ENCODE measurements at regions not wholly inside any gene's neighbourhood (a gene's known extent, or its start where the extent isn't known, plus 50 kb on each side); places are given as distances from the start of the nearest gene placed in this dataset.

- Histone ChIP-seq H3K4me1 (ENCODE audit: control extremely low read depth in 1 of 4, control insufficient read depth in 4 of 4, insufficient read depth in 4 of 4, low read length in 3 of 4) (peaks cover 0 to 5% (median 2%) of the 10 kb centered on the region in 4 experiments), H3K27ac (ENCODE audit: insufficient read depth in 1 of 2, low read depth in 1 of 2, low read length in 2 of 2, poor library complexity in 1 of 2, severe bottlenecking in 2 of 2) (no peak overlapping the region), H3K4me3 (ENCODE audit: control insufficient read depth in 1 of 7, extremely low read depth in 1 of 7, insufficient read depth in 4 of 7, low read depth in 2 of 7, low read length in 6 of 7) (no peak overlapping the region), H3K9me3 (ENCODE audit: control extremely low read depth in 1 of 5, control insufficient read depth in 4 of 5, insufficient read depth in 2 of 5, low read depth in 1 of 5, low read length in 4 of 5) (no peaks in the 10 kb centered on the region), H3K27me3 (replicated peaks in 2 of 5; ENCODE audit: control insufficient read depth in 4 of 5, insufficient read depth in 5 of 5, low read length in 4 of 5) (no peaks in the 10 kb centered on the region), H3K36me3 (ENCODE audit: control insufficient read depth in 4 of 4, insufficient read depth in 4 of 4, low read length in 3 of 4) (no peaks in the 10 kb centered on the region)
- CTCF ChIA-PET: interaction anchor here (0.9 to 2.2 kb wide), 6 partner anchors 9 to 394 kb away, joined by 3 to 9 read pairs (median 3); no protein-coding TSS in a partner anchor
- WGBS (ENCODE audit: insufficient coverage): 92% methylated on average over 10 of the region's 10 CpGs
- POLR2A ChIA-PET: no interaction called here
- no peak for DNase-seq
Measured at GRCh38 chr6:166766769-166767168, 139.7 kb upstream of the RPS6KA2 start.

GRCh38 chr6:166765234-166765541 is 138.1 kb upstream of the RPS6KA2 start:
- DNase-seq: no peak
- CTCF ChIA-PET: interaction anchor here (3.6 kb wide), 1 partner anchor 9 kb away, joined by 25 read pairs; no protein-coding TSS in a partner anchor
- no peaks in the 10 kb centered on the region for H3K4me1 ChIP-seq (ENCODE audit: control extremely low read depth in 1 of 4, control insufficient read depth in 4 of 4, insufficient read depth in 4 of 4, low read length in 3 of 4)
- H3K27ac ChIP-seq (ENCODE audit: insufficient read depth in 1 of 2, low read depth in 1 of 2, low read length in 2 of 2, poor library complexity in 1 of 2, severe bottlenecking in 2 of 2): no peak overlapping the region
- POLR2A ChIA-PET: no interaction called here
- H3K4me3 ChIP-seq (ENCODE audit: control insufficient read depth in 1 of 7, extremely low read depth in 1 of 7, insufficient read depth in 4 of 7, low read depth in 2 of 7, low read length in 6 of 7): no peak overlapping the region
- H3K36me3 ChIP-seq (ENCODE audit: control insufficient read depth in 4 of 4, insufficient read depth in 4 of 4, low read length in 3 of 4): no peaks in the 10 kb centered on the region
- H3K27me3 ChIP-seq (replicated peaks in 2 of 5; ENCODE audit: control insufficient read depth in 4 of 5, insufficient read depth in 5 of 5, low read length in 4 of 5): peaks cover 0 to 4% (median 0%) of the 10 kb centered on the region in 5 experiments
- no peaks in the 10 kb centered on the region for H3K9me3 ChIP-seq (ENCODE audit: control extremely low read depth in 1 of 5, control insufficient read depth in 4 of 5, insufficient read depth in 2 of 5, low read depth in 1 of 5, low read length in 4 of 5)
- 98% methylated on average over 7 of the region's 14 CpGs for WGBS (ENCODE audit: insufficient coverage)

GRCh38 chr6:166764473-166765233 is 137.6 kb upstream of the RPS6KA2 start:
- no peak for DNase-seq
- no peaks in the 10 kb centered on the region for H3K36me3 ChIP-seq (ENCODE audit: control insufficient read depth in 4 of 4, insufficient read depth in 4 of 4, low read length in 3 of 4)
- no peak overlapping the region for H3K27ac ChIP-seq (ENCODE audit: insufficient read depth in 1 of 2, low read depth in 1 of 2, low read length in 2 of 2, poor library complexity in 1 of 2, severe bottlenecking in 2 of 2)
- CTCF ChIA-PET: interaction anchor here (3.6 kb wide), 1 partner anchor 10 kb away, joined by 25 read pairs; no protein-coding TSS in a partner anchor
- peaks cover 0 to 6% (median 0%) of the 10 kb centered on the region in 5 experiments for H3K27me3 ChIP-seq (replicated peaks in 2 of 5; ENCODE audit: control insufficient read depth in 4 of 5, insufficient read depth in 5 of 5, low read length in 4 of 5)
- WGBS (ENCODE audit: insufficient coverage): 95% methylated on average over 24 of the region's 24 CpGs
- no peaks in the 10 kb centered on the region for H3K4me1 ChIP-seq (ENCODE audit: control extremely low read depth in 1 of 4, control insufficient read depth in 4 of 4, insufficient read depth in 4 of 4, low read length in 3 of 4)
- no peak overlapping the region for H3K4me3 ChIP-seq (ENCODE audit: control insufficient read depth in 1 of 7, extremely low read depth in 1 of 7, insufficient read depth in 4 of 7, low read depth in 2 of 7, low read length in 6 of 7)
- H3K9me3 ChIP-seq (ENCODE audit: control extremely low read depth in 1 of 5, control insufficient read depth in 4 of 5, insufficient read depth in 2 of 5, low read depth in 1 of 5, low read length in 4 of 5): no peaks in the 10 kb centered on the region
- POLR2A ChIA-PET: no interaction called here

GRCh38 chr6:166763606-166764472 is 136.8 kb upstream of the RPS6KA2 start:
- 97% methylated on average over 35 of the region's 37 CpGs for WGBS (ENCODE audit: insufficient coverage)
- CTCF ChIA-PET: interaction anchor here (3.6 kb wide), 1 partner anchor 11 kb away, joined by 25 read pairs; no protein-coding TSS in a partner anchor

GRCh38 chr6:166761801-166762200 is 134.8 kb upstream of the RPS6KA2 start:
- Histone ChIP-seq H3K27ac (ENCODE audit: insufficient read depth in 1 of 2, low read depth in 1 of 2, low read length in 2 of 2, poor library complexity in 1 of 2, severe bottlenecking in 2 of 2) (no peak overlapping the region), H3K9me3 (ENCODE audit: control extremely low read depth in 1 of 5, control insufficient read depth in 4 of 5, insufficient read depth in 2 of 5, low read depth in 1 of 5, low read length in 4 of 5) (no peaks in the 10 kb centered on the region), H3K4me1 (ENCODE audit: control extremely low read depth in 1 of 4, control insufficient read depth in 4 of 4, insufficient read depth in 4 of 4, low read length in 3 of 4) (peaks cover 6 to 15% (median 11%) of the 10 kb centered on the region in 4 experiments), H3K36me3 (ENCODE audit: control insufficient read depth in 4 of 4, insufficient read depth in 4 of 4, low read length in 3 of 4) (no peaks in the 10 kb centered on the region), H3K27me3 (replicated peaks in 2 of 5; ENCODE audit: control insufficient read depth in 4 of 5, insufficient read depth in 5 of 5, low read length in 4 of 5) (peaks cover 0 to 25% (median 4%) of the 10 kb centered on the region in 5 experiments), H3K4me3 (ENCODE audit: control insufficient read depth in 1 of 7, extremely low read depth in 1 of 7, insufficient read depth in 4 of 7, low read depth in 2 of 7, low read length in 6 of 7) (no peak overlapping the region)
- CTCF ChIA-PET: no interaction called here
- POLR2A ChIA-PET: no interaction called here
- DNase-seq: no peak
- 99% methylated on average over 7 of the region's 9 CpGs for WGBS (ENCODE audit: insufficient coverage)

More at GRCh38 chr6:166763606-166764472, 136.8 kb upstream of the RPS6KA2 start:
- H3K4me1 ChIP-seq (ENCODE audit: control extremely low read depth in 1 of 4, control insufficient read depth in 4 of 4, insufficient read depth in 4 of 4, low read length in 3 of 4): no peaks in the 10 kb centered on the region
- H3K36me3 ChIP-seq (ENCODE audit: control insufficient read depth in 4 of 4, insufficient read depth in 4 of 4, low read length in 3 of 4): no peaks in the 10 kb centered on the region
- H3K9me3 ChIP-seq (ENCODE audit: control extremely low read depth in 1 of 5, control insufficient read depth in 4 of 5, insufficient read depth in 2 of 5, low read depth in 1 of 5, low read length in 4 of 5): no peaks in the 10 kb centered on the region
- H3K4me3 ChIP-seq (ENCODE audit: control insufficient read depth in 1 of 7, extremely low read depth in 1 of 7, insufficient read depth in 4 of 7, low read depth in 2 of 7, low read length in 6 of 7): no peak overlapping the region
- DNase-seq: no peak
- H3K27me3 ChIP-seq (replicated peaks in 2 of 5; ENCODE audit: control insufficient read depth in 4 of 5, insufficient read depth in 5 of 5, low read length in 4 of 5): peaks cover 0 to 6% (median 0%) of the 10 kb centered on the region in 5 experiments
- POLR2A ChIA-PET: no interaction called here
- no peak overlapping the region for H3K27ac ChIP-seq (ENCODE audit: insufficient read depth in 1 of 2, low read depth in 1 of 2, low read length in 2 of 2, poor library complexity in 1 of 2, severe bottlenecking in 2 of 2)

- CTCF ChIA-PET: interaction anchor here (1.4 to 2.2 kb wide), 3 partner anchors 13 to 45 kb away, joined by 3 to 9 read pairs (median 3); no protein-coding TSS in a partner anchor
- DNase-seq: no peak
- peaks cover 6 to 15% (median 11%) of the 10 kb centered on the region in 4 experiments for H3K4me1 ChIP-seq (ENCODE audit: control extremely low read depth in 1 of 4, control insufficient read depth in 4 of 4, insufficient read depth in 4 of 4, low read length in 3 of 4)
- no peaks in the 10 kb centered on the region for H3K9me3 ChIP-seq (ENCODE audit: control extremely low read depth in 1 of 5, control insufficient read depth in 4 of 5, insufficient read depth in 2 of 5, low read depth in 1 of 5, low read length in 4 of 5)
- no peak overlapping the region for H3K4me3 ChIP-seq (ENCODE audit: control insufficient read depth in 1 of 7, extremely low read depth in 1 of 7, insufficient read depth in 4 of 7, low read depth in 2 of 7, low read length in 6 of 7)
- peaks cover 0 to 26% (median 4%) of the 10 kb centered on the region in 5 experiments for H3K27me3 ChIP-seq (replicated peaks in 2 of 5; ENCODE audit: control insufficient read depth in 4 of 5, insufficient read depth in 5 of 5, low read length in 4 of 5)
- WGBS (ENCODE audit: insufficient coverage): 95% methylated on average over 10 of the region's 11 CpGs
- no peaks in the 10 kb centered on the region for H3K36me3 ChIP-seq (ENCODE audit: control insufficient read depth in 4 of 4, insufficient read depth in 4 of 4, low read length in 3 of 4)
- POLR2A ChIA-PET: interaction anchor here (0.6 kb wide), 1 partner anchor 281 kb away, joined by 3 read pairs; no protein-coding TSS in a partner anchor
- H3K27ac ChIP-seq (ENCODE audit: insufficient read depth in 1 of 2, low read depth in 1 of 2, low read length in 2 of 2, poor library complexity in 1 of 2, severe bottlenecking in 2 of 2): no peak overlapping the region
Measured at GRCh38 chr6:166760288-166760687, 133.2 kb upstream of the RPS6KA2 start.
